ENCODE measurements at regions not wholly inside any gene's neighbourhood (a gene's known extent, or its start where the extent isn't known, plus 50 kb on each side); places are given as distances from the start of the nearest gene placed in this dataset.

GRCh38 chr13:106028911-106029310 lies 506.6 kb downstream of the EFNB2 start:
- no peak for DNase-seq

GRCh38 chr13:106011600-106011999 lies 523.9 kb downstream of the EFNB2 start:
- DNase-seq: no peak

- no peak for DNase-seq
Observed at GRCh38 chr13:106010836-106011235, 524.6 kb downstream of the EFNB2 start.

- no peak for DNase-seq
Observed at GRCh38 chr13:106008540-106008939, 526.9 kb downstream of the EFNB2 start.

GRCh38 chr13:106007156-106007555 lies 528.3 kb downstream of the EFNB2 start:
- DNase-seq: no peak

GRCh38 chr13:106003651-106004050 lies 531.8 kb downstream of the EFNB2 start:
- DNase-seq: no peak

GRCh38 chr13:106001443-106001842 lies 534.0 kb downstream of the EFNB2 start:
- DNase-seq: no peak

GRCh38 chr13:105997581-105998550 lies 537.6 kb downstream of the EFNB2 start:
- DNase-seq: no peak

GRCh38 chr13:105996391-105997025 lies 539.0 kb downstream of the EFNB2 start:
- DNase-seq: no peak

GRCh38 chr13:105994340-105994739 lies 541.1 kb downstream of the EFNB2 start:
- no peak for DNase-seq

- DNase-seq: no peak
Observed at GRCh38 chr13:105991622-105992277, 543.7 kb downstream of the EFNB2 start.

- DNase-seq: no peak
Observed at GRCh38 chr13:105991131-105991530, 544.3 kb downstream of the EFNB2 start.

- no peak for DNase-seq
Observed at GRCh38 chr13:105990256-105990958, 545.1 kb downstream of the EFNB2 start.

- DNase-seq: no peak
Observed at GRCh38 chr13:105984646-105985045, 550.8 kb downstream of the EFNB2 start.

- no peak for DNase-seq
Observed at GRCh38 chr13:105984236-105984635, 551.2 kb downstream of the EFNB2 start.

- DNase-seq: no peak
Observed at GRCh38 chr13:105982219-105982930, 553.1 kb downstream of the EFNB2 start.

GRCh38 chr13:105979131-105980011 lies 556.1 kb downstream of the EFNB2 start:
- no peak for DNase-seq

GRCh38 chr13:105974380-105974779 lies 561.1 kb downstream of the EFNB2 start:
- no peak for DNase-seq

GRCh38 chr13:105972811-105973590 lies 562.5 kb downstream of the EFNB2 start:
- DNase-seq: no peak

- no peak for DNase-seq
Observed at GRCh38 chr13:105972306-105972721, 563.1 kb downstream of the EFNB2 start.
